Thyroid gland (tissue), 4 donors: ENCODE measurements at regions not wholly inside any gene's neighbourhood (a gene's known extent, or its start where the extent isn't known, plus 50 kb on each side); places are given as distances from the start of the nearest gene placed in this dataset.
"Not testable (repeated sequence)": the region's sequence is repeated elsewhere in the genome, so short reads cannot be mapped to it uniquely, and the experiment has no call there.

Experiments used
- DNase-seq, 2 donors: peaks; one replicate each; pipeline ENCODE4 v3.0.0-alpha.2; 2019
- H3K27ac ChIP-seq, 3 donors: fragments of 200-600 bp; sonication (generic); 1 replicate in 2 of 3; 2 replicates in 1 of 3; pipeline ENCODE4 v1.5.1; 2016 to 2019; ENCODE audit warnings: mild to moderate bottlenecking in 1 of 3, moderate library complexity in 1 of 3
- H3K27me3 ChIP-seq: fragments of 200-600 bp; sonication (generic); one replicate; pipeline ENCODE4 v1.5.1; 2019
- H3K36me3 ChIP-seq, 2 donors: fragments of 200-600 bp; sonication (generic); one replicate each; pipeline ENCODE4 v1.5.1; 2016 to 2019
- H3K4me1 ChIP-seq, 2 donors: fragments of 200-600 bp; sonication (generic); one replicate each; pipeline ENCODE4 v1.5.1; 2017 to 2019
- H3K4me3 ChIP-seq, 3 donors: fragments of 200-600 bp; sonication (generic); replicated peaks in 1 of 3; 1 replicate in 2 of 3; 2 replicates in 1 of 3; pipeline ENCODE4 v1.5.1; 2016; ENCODE audit warnings: mild to moderate bottlenecking in 1 of 3
- H3K9me3 ChIP-seq: fragments of 200-600 bp; sonication (generic); one replicate; pipeline ENCODE4 v1.5.1; 2017
- CTCF ChIP-seq, 6 experiments: fragments of 200-600 bp in 3 of 6; fragments of 450-650 bp in 3 of 6; sonication (generic) in 3 of 6; IDR thresholded peaks; one replicate each; pipeline ENCODE4 v1.5.1; 2016 to 2019; ENCODE audit warnings: antibody characterized with exemption in 6 of 6, mild to moderate bottlenecking in 2 of 6, inconsistent platforms in 1 of 6, moderate library complexity in 1 of 6
- POLR2A ChIP-seq, 2 donors: fragments of 450-650 bp; IDR thresholded peaks; one replicate each; pipeline ENCODE4 v1.6.1; 2017; ENCODE audit warnings: antibody characterized with exemption in 2 of 2, mild to moderate bottlenecking in 2 of 2, moderate library complexity in 1 of 2
- WGBS, 2 donors: methylation state at CpG; one replicate each; pipeline ENCODE4 v1.1.5; 2017; 5-methylcytosine and 5-hydroxymethylcytosine counted together
- intact Hi-C: fragments of 100-400 bp; cut with DNase I; formaldehyde crosslinking; loops from one replicate; pipeline ENCODE4 v1.15.1; 2023

- 68 to 80% methylated on average over 2 of the region's 2 CpGs for WGBS, 2 donors
- no peak overlapping the region for H3K4me3 ChIP-seq
- H3K4me1 ChIP-seq = no peaks in the 10 kb centered on the region
- TF ChIP-seq CTCF (IDR thresholded peaks at IDR 0.05) (no peak), POLR2A (IDR thresholded peaks at IDR 0.05) (no peak)
- H3K36me3 ChIP-seq = no peaks in the 10 kb centered on the region
- H3K9me3 ChIP-seq = no peaks in the 10 kb centered on the region
- DNase-seq = no peak
- H3K27me3 ChIP-seq = no peaks in the 10 kb centered on the region
- no peak overlapping the region for H3K27ac ChIP-seq
- intact Hi-C loops = no loop called here
Observed at GRCh38 chr4:155047755-155048154, 160.7 kb upstream of the NPY2R start.

GRCh38 chr4:155054042-155054441, 154.4 kb upstream of the NPY2R start:
- DNase-seq, H3K9me3 ChIP-seq, H3K4me3 ChIP-seq, intact Hi-C loops, H3K4me1 ChIP-seq, H3K27ac ChIP-seq, H3K36me3 ChIP-seq, H3K27me3 ChIP-seq: not testable (repeated sequence)
- WGBS, 2 donors = 61 to 72% methylated on average over 1 of the region's 1 CpG

GRCh38 chr4:155060419-155060818, 148.0 kb upstream of the NPY2R start:
- Histone ChIP-seq H3K9me3 (no peaks in the 10 kb centered on the region), H3K4me3 (no peak overlapping the region), H3K36me3 (no peaks in the 10 kb centered on the region), H3K27me3 (no peaks in the 10 kb centered on the region), H3K4me1 (no peaks in the 10 kb centered on the region), H3K27ac (no peak overlapping the region)
- no peak for TF ChIP-seq CTCF (IDR thresholded peaks at IDR 0.05)
- TF ChIP-seq POLR2A (IDR thresholded peaks at IDR 0.05) = no peak
- intact Hi-C loops = no loop called here
- DNase-seq = no peak
- 93 to 96% methylated on average over 2 of the region's 2 CpGs for WGBS, 2 donors

- DNase-seq = no peak
- intact Hi-C loops = no loop called here
- no peak overlapping the region for H3K27ac ChIP-seq
- WGBS, 2 donors = 70 to 84% methylated on average over 1 of the region's 1 CpG
- no peaks in the 10 kb centered on the region for H3K27me3 ChIP-seq
- no peaks in the 10 kb centered on the region for H3K4me1 ChIP-seq
- TF ChIP-seq CTCF (IDR thresholded peaks at IDR 0.05) (no peak), POLR2A (IDR thresholded peaks at IDR 0.05) (no peak)
- no peak overlapping the region for H3K4me3 ChIP-seq
- no peaks in the 10 kb centered on the region for H3K9me3 ChIP-seq
- H3K36me3 ChIP-seq = no peaks in the 10 kb centered on the region
Observed at GRCh38 chr4:155060873-155061272, 147.6 kb upstream of the NPY2R start.

GRCh38 chr4:155062948-155063347, 145.5 kb upstream of the NPY2R start:
- no peak for DNase-seq
- Histone ChIP-seq H3K4me1 (no peaks in the 10 kb centered on the region), H3K36me3 (no peaks in the 10 kb centered on the region), H3K27me3 (no peaks in the 10 kb centered on the region), H3K27ac (no peak overlapping the region), H3K4me3 (no peak overlapping the region), H3K9me3 (no peaks in the 10 kb centered on the region)
- intact Hi-C loops = no loop called here
- TF ChIP-seq POLR2A (IDR thresholded peaks at IDR 0.05) = no peak
- TF ChIP-seq CTCF (IDR thresholded peaks at IDR 0.05) = no peak

GRCh38 chr4:155064934-155065333, 143.5 kb upstream of the NPY2R start:
- 88 to 92% methylated on average over 7 of the region's 7 CpGs for WGBS, 2 donors
- H3K36me3 ChIP-seq, intact Hi-C loops, H3K9me3 ChIP-seq, H3K4me1 ChIP-seq, DNase-seq, H3K27me3 ChIP-seq, H3K4me3 ChIP-seq, H3K27ac ChIP-seq: not testable (repeated sequence)
